GM23248 (cell line): ENCODE measurements at regions not wholly inside any gene's neighbourhood (a gene's known extent, or its start where the extent isn't known, plus 50 kb on each side); places are given as distances from the start of the nearest gene placed in this dataset.

ENCODE experiments used
- EZH2 ChIP-seq: fragments of 200-600 bp; sonication (generic); IDR thresholded peaks from 2 replicates; pipeline ENCODE4 v1.6.1; 2018; ENCODE audit warnings: antibody characterized with exemption, mild to moderate bottlenecking; ENCODE audit not compliant: insufficient read depth, poor library complexity, severe bottlenecking
- EZH2phosphoT487 ChIP-seq: fragments of 200-600 bp; sonication (generic); IDR thresholded peaks from 2 replicates; pipeline ENCODE4 v1.6.1; 2018; ENCODE audit warnings: antibody characterized with exemption, moderate library complexity, mild to moderate bottlenecking, low read depth; ENCODE audit not compliant: insufficient read depth

GRCh38 chr13:53198017-53198416 lies 169.4 kb downstream of the OLFM4 start:
- TF ChIP-seq EZH2 (no peak), EZH2phosphoT487 (no peak)
